Stimulated activated CD4-positive, alpha-beta T cell treated with anti-CD3 and anti-CD28 coated beads, Interleukin-2, amount 100 ng/mL, for 24 hours (primary cell): ENCODE measurements at regions not wholly inside any gene's neighbourhood (a gene's known extent, or its start where the extent isn't known, plus 50 kb on each side); places are given as distances from the start of the nearest gene placed in this dataset.

Experiments
- DNase-seq, 2 donors: peaks; one replicate each; pipeline ENCODE4 v3.0.0-alpha.2; 2020

DNA sequence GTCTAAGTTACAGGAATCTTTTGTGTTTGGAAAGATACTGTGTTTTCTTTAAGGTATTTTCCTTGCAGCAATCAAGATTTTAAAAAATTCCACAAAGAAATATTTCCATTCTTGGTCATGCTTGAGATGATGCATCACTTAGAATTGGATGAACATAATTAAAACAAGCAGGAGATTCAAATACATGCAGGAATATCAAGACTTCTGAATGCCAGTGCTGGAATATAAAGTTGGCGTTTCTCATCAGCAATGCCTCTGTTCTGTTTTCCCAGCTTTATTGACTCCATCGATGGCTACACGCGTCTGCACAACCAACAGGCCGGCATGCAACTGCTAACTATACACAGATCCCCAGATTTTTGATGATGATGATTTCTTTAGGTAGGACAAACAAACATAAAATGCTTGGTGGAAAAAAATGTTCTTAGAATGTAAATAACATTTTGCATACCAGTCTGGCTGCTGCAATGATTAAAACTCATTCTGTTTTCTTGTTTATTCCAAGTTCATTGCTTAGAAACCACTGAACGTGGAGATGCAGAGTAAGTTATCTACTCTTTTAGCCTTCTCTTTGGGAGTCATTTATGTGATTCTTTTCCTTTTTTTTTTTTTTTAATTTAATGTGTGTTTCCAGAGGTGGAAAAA is 91.3 kb upstream of the FAM171A1 start:
- no peak for DNase-seq

DNA sequence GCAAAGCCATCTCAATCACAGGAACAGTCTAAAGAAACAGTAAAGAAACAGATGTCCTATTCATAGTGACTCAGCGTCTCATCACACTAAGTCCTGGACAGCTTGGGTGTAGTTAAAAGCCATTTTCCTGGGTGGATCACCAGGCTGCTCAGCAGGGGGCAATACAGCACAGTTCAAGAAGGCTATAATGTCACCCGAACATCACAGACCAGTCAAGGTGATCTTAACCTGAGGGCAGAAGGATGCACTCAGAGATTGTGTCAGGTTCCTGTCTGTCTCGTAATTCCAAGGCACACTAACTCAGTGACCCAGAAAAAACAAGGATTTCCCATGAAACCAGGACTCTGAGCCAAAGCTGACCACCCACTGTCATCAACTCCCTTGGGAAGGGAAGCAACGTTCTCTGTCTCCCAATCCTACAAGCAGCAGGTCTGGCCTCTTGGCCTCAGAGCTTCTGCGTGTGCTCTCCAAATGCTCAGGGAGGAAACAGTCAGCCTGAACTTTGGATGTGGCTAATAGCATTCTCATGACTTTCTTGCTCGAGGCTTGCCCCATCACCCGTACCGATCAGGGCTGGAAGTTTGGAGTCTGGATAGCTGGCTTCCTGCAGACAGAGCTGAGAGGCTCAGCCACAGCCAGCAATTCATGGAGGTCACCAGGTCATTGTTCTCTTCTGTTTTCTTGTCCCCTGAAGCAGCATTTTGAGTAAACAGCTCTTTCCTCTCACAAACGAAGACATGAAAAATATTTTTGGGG is 90.4 kb upstream of the FAM171A1 start:
- no peak for DNase-seq

DNA sequence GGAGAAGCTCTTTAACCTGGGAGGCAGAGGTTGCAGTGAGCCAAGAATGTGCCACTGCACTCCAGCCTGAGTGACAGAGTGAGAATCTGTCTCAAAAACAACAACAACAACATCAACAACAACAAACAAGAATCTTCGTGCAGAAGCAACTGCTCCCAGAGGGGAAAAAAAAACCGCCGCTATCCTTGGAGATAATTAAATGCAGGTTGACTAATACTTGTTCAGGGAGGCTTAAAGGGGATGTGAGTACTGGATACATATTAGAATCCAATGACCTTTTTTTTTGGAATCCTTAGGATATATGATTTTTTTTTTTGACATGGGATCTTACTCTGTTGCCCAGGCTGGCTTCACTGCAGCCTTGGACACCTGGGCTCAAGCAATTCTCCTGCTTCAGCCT is 89.6 kb upstream of the FAM171A1 start:
- DNase-seq, result no peak

DNA sequence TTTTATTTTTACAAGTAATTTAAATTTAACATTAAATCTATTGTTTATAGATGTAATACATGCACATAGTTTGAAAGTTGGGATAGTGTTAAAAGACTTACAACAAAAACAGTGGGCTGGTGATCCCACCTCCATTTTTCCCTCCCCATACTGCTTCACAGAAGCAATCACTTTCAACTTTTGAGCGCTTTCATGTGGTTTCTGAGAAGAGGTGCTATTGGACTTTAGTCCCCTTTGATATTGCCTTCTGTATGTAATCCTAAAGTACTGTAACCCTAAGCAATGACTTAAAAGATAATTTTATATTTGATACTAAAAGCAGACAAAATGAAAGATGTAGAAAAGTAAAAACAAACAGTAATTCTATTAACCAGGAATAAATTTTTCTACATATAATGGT is 88.1 kb upstream of the FAM171A1 start:
- no peak for DNase-seq

DNA sequence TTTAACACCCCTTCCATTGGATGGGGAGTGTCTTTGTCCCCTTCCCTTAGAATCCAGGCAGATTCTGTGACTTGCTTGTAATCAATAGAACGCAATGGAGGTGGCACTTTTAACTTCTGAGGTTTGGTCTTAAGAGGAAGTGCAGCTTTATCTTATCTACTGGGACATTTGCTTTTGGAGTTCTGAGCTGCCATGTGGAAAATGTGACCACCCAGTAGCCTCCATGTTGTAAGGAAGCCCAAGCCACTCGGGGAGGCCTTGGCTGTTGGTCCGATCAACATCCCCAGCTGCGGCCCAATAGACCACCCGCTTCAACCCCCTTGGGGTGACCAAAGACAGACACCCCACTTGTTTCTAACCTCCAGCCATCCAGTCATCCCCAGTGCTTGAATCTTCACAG is 86.3 kb upstream of the FAM171A1 start:
- no peak for DNase-seq

DNA sequence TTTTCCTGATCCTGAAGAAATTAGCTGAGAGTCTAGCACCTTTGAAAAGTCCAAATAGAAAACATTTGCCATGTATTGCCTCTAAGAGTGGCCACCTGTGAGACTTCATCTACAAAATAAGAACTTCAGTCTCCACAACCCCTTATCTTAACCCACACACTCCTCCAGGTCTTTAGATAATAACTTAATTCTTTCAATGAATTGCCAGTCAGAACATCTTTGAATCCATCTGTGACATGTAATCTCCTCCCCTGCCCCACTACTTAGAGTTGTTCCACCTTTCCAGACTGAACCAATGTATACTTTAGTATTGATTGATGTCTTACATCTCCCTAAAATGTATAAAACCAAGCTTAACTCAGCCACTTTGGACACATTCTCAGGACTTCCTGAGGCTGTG is 84.4 kb upstream of the FAM171A1 start:
- no peak for DNase-seq

DNA sequence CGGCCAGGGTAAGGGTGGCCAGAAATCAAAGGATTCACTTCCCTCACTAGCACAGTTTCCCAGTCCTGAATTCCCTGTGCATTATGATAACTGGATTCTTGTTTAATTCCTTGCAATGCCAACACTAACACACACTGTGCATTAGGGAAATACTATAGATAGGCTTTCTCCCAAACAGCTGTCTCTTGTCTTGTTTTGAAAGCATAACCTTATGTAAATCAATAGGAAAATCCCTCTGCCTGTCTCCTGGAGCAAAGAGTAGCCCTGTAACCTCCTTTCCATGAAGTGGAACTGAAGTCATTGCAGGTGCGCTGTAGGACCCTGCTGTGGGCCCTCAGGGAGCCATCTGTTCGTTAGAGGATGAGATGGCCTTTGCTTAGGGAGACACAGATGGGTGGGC is 82.8 kb upstream of the FAM171A1 start:
- DNase-seq, result no peak

DNA sequence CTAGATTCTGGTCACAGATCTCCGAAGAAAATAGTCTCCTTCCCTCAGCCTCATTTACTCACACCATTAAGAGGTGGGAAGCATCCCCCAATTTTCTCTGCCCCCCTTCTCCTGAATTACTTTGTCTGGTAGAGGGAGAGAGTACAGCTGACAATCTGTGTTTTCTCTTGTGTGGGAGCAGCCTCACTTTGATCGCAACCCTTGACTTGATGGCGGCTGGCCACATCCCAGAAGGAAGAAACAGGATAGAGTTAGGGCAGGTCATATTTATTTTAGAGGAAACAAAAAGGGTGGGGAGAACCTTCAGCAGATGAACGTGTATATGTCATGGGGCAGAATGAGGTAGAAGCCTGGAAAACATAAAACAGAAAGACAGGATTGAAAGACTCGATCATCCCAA is 82.4 kb upstream of the FAM171A1 start:
- DNase-seq, result no peak

DNA sequence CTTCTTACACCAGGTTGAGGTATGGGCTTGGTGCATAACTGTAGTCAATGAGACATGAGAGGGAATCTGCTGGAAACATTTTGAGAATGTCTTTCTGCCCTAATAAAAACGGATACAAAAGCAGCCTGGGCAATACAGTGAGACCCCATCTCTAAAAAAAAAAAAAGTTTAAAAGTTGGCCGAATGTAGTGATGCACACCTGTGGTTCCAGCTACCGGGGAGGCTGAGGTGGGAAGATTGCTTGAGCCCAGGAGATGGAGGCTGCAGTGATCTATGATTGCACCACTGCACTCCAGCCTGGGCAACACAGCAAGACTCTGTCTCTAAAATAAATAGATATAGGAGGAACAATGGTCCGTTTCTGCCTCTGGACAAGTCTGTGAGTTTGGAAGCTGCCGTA is 81.5 kb upstream of the FAM171A1 start:
- no peak for DNase-seq

DNA sequence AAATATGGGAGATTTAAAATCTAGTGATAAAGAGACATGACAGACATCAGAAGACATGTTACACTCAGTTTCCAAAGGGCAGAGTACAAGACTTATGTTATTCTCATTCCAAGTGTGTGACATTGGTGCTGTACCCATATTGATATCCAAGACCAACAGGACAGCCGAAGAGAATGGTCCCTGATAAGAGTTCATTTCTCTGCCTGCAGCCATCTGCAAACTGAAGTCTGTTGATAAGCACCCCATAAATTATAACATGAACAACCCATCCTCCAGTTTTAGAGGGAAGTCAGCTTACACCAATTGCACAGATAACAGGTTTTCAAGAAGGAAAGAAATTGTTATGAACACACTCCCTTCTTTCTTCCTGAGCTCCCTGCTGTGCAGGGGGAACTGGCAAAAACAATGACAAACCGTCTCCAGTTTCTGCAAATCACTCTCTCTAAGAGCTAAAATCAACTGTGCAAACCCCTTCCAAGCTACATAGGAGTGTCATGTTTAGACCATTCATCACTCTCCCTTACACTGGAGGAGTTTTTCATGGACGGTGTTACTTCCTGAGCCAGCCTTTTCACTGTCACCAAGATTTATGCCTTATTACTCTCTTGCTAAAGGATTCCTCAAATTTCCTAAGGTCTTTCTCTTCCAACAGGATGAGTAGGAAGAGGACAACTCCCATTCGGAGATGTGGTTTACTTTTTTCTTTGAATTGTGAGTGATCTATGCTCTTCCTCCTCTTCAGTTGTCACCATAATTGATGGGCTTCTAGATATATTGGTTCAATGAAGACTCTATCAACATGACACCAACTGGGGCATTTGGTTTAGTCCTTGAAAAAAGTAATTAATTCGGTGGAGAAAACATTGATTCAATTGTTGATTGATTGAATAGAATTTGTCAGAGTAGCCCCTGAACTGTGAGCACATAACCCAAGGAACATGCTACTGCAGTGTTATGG is 80.3 kb upstream of the FAM171A1 start:
- DNase-seq, result no peak

DNA sequence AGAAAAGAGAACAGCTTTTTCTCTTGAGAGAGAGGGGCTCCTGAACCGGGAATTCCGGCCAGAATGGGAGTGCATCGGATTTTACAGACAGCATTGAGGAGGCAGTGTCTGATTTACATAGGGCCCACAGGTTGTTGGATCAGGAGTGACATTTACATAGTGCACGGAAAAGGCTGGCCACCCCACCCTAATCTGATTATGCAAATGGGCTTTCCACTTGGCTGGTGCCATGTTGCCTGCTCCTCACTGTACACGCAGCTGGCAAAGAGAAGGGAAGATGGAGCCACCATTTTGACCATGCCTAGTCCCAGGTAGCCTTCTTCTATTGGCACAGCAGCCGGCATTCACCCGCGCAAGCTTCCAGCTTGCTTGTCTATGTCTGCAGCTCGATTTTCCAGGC is 77.5 kb upstream of the FAM171A1 start:
- no peak for DNase-seq

DNA sequence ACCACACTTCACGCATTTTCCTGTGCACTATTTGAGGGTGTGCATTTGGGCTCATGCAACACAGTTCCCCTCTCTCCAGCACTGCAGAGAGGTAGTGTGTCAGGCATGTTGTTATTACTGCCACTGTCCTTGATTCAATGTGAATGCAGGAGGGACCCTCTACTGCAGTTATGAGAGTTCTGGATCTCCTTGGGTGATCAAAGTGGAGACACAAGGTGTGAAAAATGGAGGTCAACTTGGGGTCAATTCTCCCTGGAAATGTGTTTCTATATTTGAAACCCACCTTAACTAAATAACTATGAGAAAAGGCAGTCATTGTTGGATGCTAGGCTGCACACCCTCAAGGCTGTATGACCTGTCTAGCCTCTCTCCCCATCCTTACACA is 73.9 kb upstream of the FAM171A1 start:
- DNase-seq, result no peak

DNA sequence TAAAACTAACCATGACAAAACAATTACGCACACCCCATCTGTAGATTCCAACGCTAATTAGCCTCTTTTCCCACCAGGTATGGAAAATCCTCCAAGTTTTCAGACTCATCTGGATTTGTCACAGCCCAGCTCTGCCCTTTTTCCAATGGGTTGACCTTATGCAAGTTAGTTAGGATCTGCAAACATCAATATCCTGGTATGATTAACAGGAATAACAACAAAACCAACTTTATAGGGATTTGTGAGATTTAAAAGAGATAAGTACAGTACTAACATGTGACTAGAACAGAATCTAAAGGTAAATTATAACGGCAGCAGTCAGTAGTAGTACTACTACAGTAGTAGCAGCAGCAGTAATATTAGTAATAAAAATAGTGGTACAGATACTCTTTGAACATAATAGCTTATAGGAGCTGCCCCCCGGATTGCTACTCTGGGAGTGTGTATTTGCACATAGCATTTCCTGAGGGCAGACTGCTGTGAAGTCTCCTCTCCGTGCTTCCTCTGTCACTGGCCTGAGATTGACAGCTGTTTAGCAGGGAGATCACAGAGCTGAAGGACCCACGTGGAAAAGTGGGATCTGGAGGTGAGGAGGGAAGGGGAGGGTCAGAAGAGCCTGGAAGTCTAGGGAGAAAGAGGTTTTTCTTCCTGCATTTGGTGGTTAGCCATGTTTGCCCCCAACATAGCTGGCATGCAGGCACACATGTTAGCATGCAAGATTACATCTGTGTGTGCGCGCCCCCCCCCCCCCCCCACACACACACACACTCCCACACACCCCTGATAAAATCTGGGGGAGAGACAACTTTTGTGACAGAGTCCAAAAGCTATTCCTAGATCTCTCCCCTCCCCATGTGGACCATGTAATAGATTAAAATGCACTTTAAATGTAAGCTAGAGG is 73.3 kb upstream of the FAM171A1 start:
- no peak for DNase-seq

DNA sequence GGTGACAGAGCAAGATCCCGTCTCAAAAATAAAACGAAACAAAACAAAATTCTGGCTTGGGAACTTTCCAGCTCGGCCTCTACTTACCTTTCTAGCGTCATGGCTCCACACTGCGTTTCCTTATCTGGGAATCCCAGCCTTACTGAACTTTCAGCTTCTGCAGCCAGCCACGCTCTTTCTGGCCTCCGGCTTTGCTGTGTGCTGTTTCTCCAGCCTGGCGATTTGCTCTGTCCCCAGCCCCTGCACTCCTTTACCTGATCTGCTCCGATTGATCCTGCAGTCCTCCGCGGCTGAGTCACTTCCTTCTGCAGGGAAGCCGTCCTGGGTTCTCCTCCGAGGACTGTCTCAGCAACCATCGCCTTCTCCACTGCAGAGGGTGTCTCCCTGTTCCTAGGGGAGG is 71.0 kb upstream of the FAM171A1 start:
- DNase-seq, result no peak

DNA sequence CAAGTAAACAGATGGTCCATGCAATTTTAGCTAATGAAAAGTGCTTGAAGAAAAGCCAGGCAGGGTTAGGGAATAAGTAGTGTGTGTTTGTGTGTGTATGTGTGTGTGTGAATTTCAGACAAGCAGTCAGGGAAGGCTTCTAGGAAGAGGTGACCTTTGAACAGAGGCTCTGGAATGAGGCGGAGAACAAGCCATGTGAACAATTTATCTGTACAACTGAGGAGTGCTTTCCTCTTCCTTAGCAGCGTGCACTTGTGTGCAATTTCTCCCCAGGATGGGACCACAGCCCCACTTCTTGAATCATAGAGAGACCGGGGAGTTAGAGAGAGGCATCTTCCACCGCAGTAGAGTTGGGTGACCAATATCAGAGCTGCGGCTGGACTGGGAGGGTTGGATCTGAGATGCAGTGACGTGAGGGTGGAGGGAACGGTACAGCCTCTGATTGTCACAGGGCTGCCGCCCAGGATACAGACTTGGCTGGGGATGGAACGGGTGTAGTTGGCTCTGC is 69.2 kb upstream of the FAM171A1 start:
- no peak for DNase-seq

DNA sequence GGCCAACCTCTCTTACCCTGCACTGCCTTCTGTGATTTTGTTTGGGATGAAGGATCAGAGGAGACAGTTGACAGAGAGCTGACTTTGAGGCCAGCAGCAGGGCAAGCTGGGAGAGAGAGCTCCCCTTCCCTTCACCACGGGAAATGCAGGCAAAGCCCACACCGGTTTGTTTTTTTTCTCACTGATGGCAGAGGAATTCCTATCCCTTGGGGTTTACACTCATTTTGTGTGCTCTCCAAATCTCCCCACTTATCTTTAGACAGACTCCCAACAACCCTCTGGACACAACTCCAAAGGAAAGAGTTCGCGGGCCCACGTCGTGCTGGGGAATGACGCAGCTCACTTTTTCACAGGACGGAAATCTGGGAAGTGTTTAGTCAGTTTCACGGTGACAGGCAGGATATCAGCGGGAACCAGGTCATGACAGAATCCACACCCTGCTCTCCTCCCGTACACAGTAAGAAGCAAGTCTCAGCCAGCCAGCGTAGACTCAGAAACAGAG is 68.3 kb upstream of the FAM171A1 start:
- no peak for DNase-seq

DNA sequence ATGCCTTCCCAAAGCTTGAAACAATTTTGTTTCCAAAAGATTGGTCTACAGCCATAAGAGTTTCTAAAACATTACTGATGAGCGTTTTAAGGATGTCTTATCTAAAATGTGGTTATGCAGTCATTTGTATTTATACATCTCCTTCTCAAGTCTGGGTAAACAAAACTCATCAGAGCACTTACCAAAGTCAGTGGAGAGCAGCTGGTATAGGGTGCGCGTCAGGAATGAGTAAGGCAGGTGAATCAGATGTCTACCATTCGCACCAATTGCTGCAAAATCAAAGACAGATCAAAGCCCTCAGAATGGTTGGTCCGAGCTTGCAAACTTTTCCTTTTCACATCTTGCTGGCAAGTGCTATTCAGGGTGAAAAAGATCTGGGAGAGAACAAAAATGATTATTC is 65.6 kb upstream of the FAM171A1 start:
- no peak for DNase-seq

DNA sequence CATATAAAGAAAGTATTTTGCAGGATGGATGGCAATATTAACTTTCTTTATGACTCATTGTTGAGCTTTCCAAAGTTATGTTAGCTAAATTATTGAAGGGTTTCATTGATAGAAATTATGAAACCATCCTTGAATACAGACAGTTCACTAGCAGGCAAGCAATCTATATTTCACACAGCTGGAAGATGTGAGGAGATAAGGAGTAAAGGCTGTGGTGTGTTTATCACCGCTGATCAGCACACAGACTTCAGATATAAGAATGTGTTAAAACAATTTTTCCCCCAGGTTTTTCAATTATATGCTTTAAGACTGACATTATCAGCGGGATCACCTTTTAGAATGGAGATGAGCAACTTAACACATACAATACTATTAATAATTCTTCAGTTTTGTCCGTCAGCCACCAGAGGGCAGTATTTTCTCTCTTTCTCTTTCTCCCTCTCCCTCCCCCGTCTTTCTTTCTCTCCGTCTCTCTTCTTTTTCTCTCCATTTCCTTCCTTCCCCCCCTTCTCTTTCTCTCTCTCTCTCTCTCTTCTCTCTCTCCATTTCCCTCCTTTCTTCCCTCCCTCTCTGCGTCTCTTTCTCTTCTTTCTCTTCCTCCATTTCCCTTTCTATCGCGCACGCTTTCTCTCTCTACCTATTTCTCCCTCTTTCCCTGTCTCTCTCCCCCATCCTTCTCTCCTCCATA is 62.9 kb upstream of the FAM171A1 start:
- DNase-seq, result peak; percentile 11 to 35

DNA sequence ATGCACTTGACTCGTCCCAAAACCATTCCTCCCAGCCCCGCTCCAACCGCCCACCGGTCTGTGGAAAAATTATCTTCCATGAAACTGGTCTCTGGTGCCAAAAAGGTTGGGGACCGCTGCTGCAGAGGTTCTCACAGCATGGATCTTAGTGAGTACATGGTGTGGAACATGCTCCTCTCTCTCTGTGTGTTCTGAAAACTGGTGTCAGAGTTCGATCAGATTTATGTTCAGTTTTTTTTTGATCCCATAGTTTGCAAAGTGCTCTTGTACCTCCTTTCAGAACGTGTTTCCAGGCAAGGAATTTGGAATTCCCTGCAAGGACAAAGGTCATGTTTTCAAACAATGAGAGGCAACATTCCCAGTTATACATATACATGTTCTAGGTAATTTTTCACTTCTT is 61.2 kb upstream of the FAM171A1 start:
- no peak for DNase-seq

DNA sequence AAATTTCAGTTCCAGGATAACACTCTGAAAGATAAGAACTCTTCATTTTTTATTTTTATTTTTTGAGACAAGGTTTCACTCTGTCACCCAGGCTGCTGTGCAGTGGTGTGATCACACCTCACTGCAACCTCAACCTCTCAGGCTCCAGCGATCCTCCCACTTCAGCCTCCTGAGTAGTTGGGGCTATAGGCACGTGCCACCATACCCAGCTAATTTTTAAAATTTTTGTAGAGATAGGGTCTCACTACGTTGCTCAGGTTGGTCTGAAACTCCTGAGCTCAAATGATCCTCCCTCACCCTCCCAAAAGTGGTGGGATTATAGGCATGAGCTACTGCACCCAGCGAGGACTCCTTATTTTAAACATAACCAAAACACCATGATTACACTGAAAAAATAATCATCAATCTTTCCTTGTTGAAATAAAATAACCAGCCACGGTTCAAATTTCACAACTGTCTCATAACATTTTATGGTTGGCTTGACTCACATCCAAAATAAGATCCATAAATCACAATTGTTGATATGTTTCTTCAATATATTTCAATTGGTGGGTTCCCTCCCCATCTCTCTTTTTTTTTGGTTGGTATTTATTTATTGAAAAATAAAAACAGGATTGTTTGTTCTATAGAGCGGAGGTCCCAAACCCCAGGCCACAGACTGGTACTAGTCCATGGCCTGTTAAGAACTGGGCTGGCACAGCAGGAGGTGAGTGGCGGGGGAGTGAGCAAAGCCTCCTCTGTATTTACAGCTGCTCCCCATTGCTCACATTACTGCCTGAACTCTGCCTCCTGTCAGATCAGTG is 60.1 kb upstream of the FAM171A1 start:
- DNase-seq, result no peak

DNA sequence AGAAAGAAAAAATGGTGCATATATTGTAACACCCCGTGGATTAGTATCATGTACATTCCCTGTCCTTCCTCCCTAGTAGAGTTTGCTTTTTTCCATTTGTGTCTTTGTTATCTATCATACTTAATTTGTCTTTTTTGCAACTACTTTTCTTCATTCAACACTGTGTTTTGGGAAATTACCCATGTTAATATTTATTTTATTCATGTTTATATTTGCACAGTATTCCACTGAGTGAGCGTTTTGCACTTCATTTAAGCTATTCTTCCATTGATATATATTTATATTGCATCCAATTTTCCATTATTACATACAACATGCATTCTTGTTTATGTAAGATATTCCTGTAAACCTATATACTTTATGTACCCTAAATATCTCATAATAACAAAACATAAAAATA is 57.6 kb upstream of the FAM171A1 start:
- DNase-seq, result no peak
